A549 (cell line): ENCODE measurements at regions not wholly inside any gene's neighbourhood (a gene's known extent, or its start where the extent isn't known, plus 50 kb on each side); places are given as distances from the start of the nearest gene placed in this dataset.

Experiments used
- ATAC-seq, 2 experiments: fragments of 200-7000 bp in 1 of 2; fragments of >200 bp in 1 of 2; cut with Nextera tagmentation in 1 of 2; cut with Tn5 transposase in 1 of 2; 3 replicates each; pipeline versions ENCODE4 v1.8.0 to v1.9.1; 2018 to 2020; ENCODE audit warnings: mild to moderate bottlenecking in 1 of 2, moderate library complexity in 1 of 2
- CTCF ChIA-PET: fragments of 300-600 bp; sonication (Branson Sonifier 250); formaldehyde crosslinking; extraction: SDS; loops from one replicate; lab custom pipeline; 2021; ENCODE audit warnings: antibody characterized with exemption, inconsistent platforms; lab: Yijun Ruan, JAX
- POLR2A ChIA-PET: fragments of 350-600 bp; formaldehyde crosslinking; extraction: SDS; loops from one replicate; lab custom pipeline; 2021; ENCODE audit warnings: antibody characterized with exemption, inconsistent platforms; lab: Yijun Ruan, JAX
- DNase-seq, 2 experiments: peaks; one replicate each; pipeline versions ENCODE4 v3.0.0 to v3.0.0-alpha.2; 2011 to 2016; ENCODE audit warnings: low read depth in 1 of 2, low spot score in 1 of 2
- FAIRE-seq: peaks from 2 replicates; lab custom pipeline; 2011; peaks lifted over from hg19 to GRCh38; lab: Jason Lieb, UNC
- H3K27ac ChIP-seq, 2 experiments: fragments of >200 bp; sonication (Bioruptor Twin); formaldehyde crosslinking; 3 replicates each; pipeline ENCODE4 v1.5.1; 2016 to 2017
- H3K4me1 ChIP-seq: fragments of >200 bp; sonication (Bioruptor Twin); formaldehyde crosslinking; 3 replicates; pipeline ENCODE4 v1.6.1; 2016
- H3K4me2 ChIP-seq: fragments of >200 bp; sonication (Bioruptor Twin); formaldehyde crosslinking; 3 replicates; pipeline ENCODE4 v1.6.1; 2016
- H3K4me3 ChIP-seq: fragments of >200 bp; sonication (Bioruptor Twin); formaldehyde crosslinking; 3 replicates; pipeline ENCODE4 v1.5.1; 2016
- H3K9me3 ChIP-seq: fragments of >200 bp; sonication (Bioruptor Twin); formaldehyde crosslinking; 3 replicates; pipeline ENCODE4 v1.6.1; 2016
- BCL3 ChIP-seq: fragments of >200 bp; sonication (Bioruptor Twin); formaldehyde crosslinking; IDR thresholded peaks from 3 replicates; pipeline ENCODE4 v1.6.1; 2016
- BHLHE40 ChIP-seq: IDR thresholded peaks from 2 replicates; pipeline ENCODE4 v1.6.1; 2012; ENCODE audit warnings: low read depth, low read length, inconsistent platforms
- CBX8 ChIP-seq: fragments of 200-600 bp; sonication (generic); IDR thresholded peaks from 2 replicates; pipeline ENCODE4 v1.6.1; 2016
- CEBPB ChIP-seq, 2 experiments: fragments of >200 bp in 1 of 2; sonication (Bioruptor Twin) in 1 of 2; formaldehyde crosslinking in 1 of 2; IDR thresholded peaks; 2 replicates each; pipeline ENCODE4 v1.6.1; 2012 to 2016
- CHD2 ChIP-seq: fragments of 150-350 bp; IDR thresholded peaks from 2 replicates; pipeline ENCODE4 v1.6.1; 2014; ENCODE audit warnings: low read length; ENCODE audit not compliant: partially characterized antibody
- CTCF ChIP-seq: fragments of >200 bp; sonication (Bioruptor Twin); formaldehyde crosslinking; IDR thresholded peaks from 3 replicates; pipeline ENCODE4 v1.5.1; 2016
- ELK1 ChIP-seq: fragments of 150-350 bp; IDR thresholded peaks from 2 replicates; pipeline ENCODE4 v1.6.1; 2014; ENCODE audit warnings: low read depth, mild to moderate bottlenecking, low read length
- EP300 ChIP-seq, 2 experiments: fragments of >200 bp; sonication (Bioruptor Twin); formaldehyde crosslinking; IDR thresholded peaks; 2 replicates in 1 of 2; 3 replicates in 1 of 2; pipeline ENCODE4 v1.6.1; 2016 to 2017
- FOSB ChIP-seq: fragments of 250-450 bp; sonication (Bioruptor Pico); IDR thresholded peaks from 2 replicates; pipeline ENCODE4 v1.5.0; 2020; ENCODE audit warnings: mild to moderate bottlenecking, moderate library complexity
- FOXS1 ChIP-seq: fragments of 250-450 bp; sonication (Bioruptor Pico); IDR thresholded peaks from 2 replicates; pipeline ENCODE4 v1.5.0; 2020; ENCODE audit warnings: mild to moderate bottlenecking, moderate library complexity
- GATA3 ChIP-seq: IDR thresholded peaks from 2 replicates; pipeline ENCODE4 v1.6.1; 2012; ENCODE audit warnings: borderline replicate concordance
- JUNB ChIP-seq: fragments of >200 bp; sonication (Bioruptor Twin); formaldehyde crosslinking; IDR thresholded peaks from 2 replicates; pipeline ENCODE4 v1.6.1; 2016
- PBX3 ChIP-seq: IDR thresholded peaks from 2 replicates; pipeline ENCODE4 v1.6.1; 2012
- POLR2AphosphoS2 ChIP-seq: conservative IDR thresholded peaks from 2 replicates; pipeline ENCODE4 v1.6.1; 2012; ENCODE audit warnings: low read length, improper control_type of control experiment, inconsistent platforms
- RARB ChIP-seq: fragments of 250-450 bp; sonication (Bioruptor Pico); IDR thresholded peaks from 2 replicates; pipeline ENCODE4 v1.8.0; 2021; ENCODE audit warnings: mild to moderate bottlenecking, moderate library complexity
- RCOR1 ChIP-seq: fragments of 150-350 bp; IDR thresholded peaks from 2 replicates; pipeline ENCODE4 v1.6.1; 2014; ENCODE audit warnings: antibody characterized with exemption, low read length, low read depth
- REST ChIP-seq: fragments of 200-600 bp; sonication (generic); IDR thresholded peaks from 2 replicates; pipeline ENCODE4 v1.6.1; 2016; ENCODE audit warnings: antibody characterized with exemption, mild to moderate bottlenecking, moderate library complexity
- RFX5 ChIP-seq: fragments of 450-650 bp; IDR thresholded peaks from 2 replicates; pipeline ENCODE4 v1.7.1; 2014; ENCODE audit warnings: antibody characterized with exemption, mild to moderate bottlenecking, moderate library complexity
- RNF2 ChIP-seq: fragments of 200-600 bp; sonication (generic); IDR thresholded peaks from 2 replicates; pipeline ENCODE4 v1.6.1; 2016; ENCODE audit warnings: low read depth, mild to moderate bottlenecking, antibody characterized with exemption, moderate library complexity, borderline replicate concordance
- SMC3 ChIP-seq: fragments of >200 bp; sonication (Bioruptor Twin); formaldehyde crosslinking; IDR thresholded peaks from 3 replicates; pipeline ENCODE4 v1.6.1; 2018; ENCODE audit warnings: inconsistent platforms
- SREBF2 ChIP-seq: fragments of 450-650 bp; IDR thresholded peaks from 2 replicates; pipeline ENCODE4 v1.6.1; 2014; ENCODE audit warnings: mild to moderate bottlenecking, moderate library complexity
- ZFP36 ChIP-seq: fragments of 450-650 bp; IDR thresholded peaks from 2 replicates; pipeline ENCODE4 v1.6.1; 2014; ENCODE audit warnings: borderline replicate concordance; ENCODE audit not compliant: partially characterized antibody
- WGBS: methylation state at CpG from one replicate; pipeline ENCODE4 v1.1.6; 2017; ENCODE audit errors: missing lambda C conversion rate; 5-methylcytosine and 5-hydroxymethylcytosine counted together

- H3K27ac ChIP-seq: no peak overlapping the region
- DNase-seq: no peak
- no peaks in the 10 kb centered on the region for H3K9me3 ChIP-seq
- TF ChIP-seq FOXS1 (CRISPR knock-in tag): no peak
- no peak for TF ChIP-seq ELK1
- TF ChIP-seq RNF2: no peak
- no peak for TF ChIP-seq BCL3
- TF ChIP-seq BHLHE40: no peak
- no peak for TF ChIP-seq PBX3
- no peak for TF ChIP-seq GATA3
- TF ChIP-seq CHD2: no peak
- no peak for TF ChIP-seq POLR2AphosphoS2
- TF ChIP-seq REST: no peak
- whole genome bisulfite sequencing: 21% methylated on average over 1 of the region's 1 CpG
- no peak overlapping the region for H3K4me2 ChIP-seq
- ChIA-PET POLR2A (no interaction called here), CTCF (no interaction called here)
- H3K4me3 ChIP-seq: no peak overlapping the region
- FAIRE-seq: no peak
- ATAC-seq: no peak
- no peaks in the 10 kb centered on the region for H3K4me1 ChIP-seq
These were observed 1166.3 kb upstream of the PCDH7 start for GRCh38 chr4:29553846-29554245.

GRCh38 chr4:29558789-29559188, 1161.4 kb upstream of the PCDH7 start:
- Histone ChIP-seq H3K4me3 (no peak overlapping the region), H3K4me2 (no peak overlapping the region), H3K4me1 (no peaks in the 10 kb centered on the region), H3K9me3 (no peaks in the 10 kb centered on the region), H3K27ac (no peak overlapping the region)
- POLR2A ChIA-PET: no interaction called here
- TF ChIP-seq CEBPB (IDR thresholded peaks at IDR 0.05): no peak
- no peak for TF ChIP-seq SMC3
- TF ChIP-seq FOSB (CRISPR knock-in tag): no peak
- no peak for TF ChIP-seq JUNB
- no peak for TF ChIP-seq CTCF
- no peak for TF ChIP-seq RCOR1
- no peak for TF ChIP-seq POLR2AphosphoS2
- no peak for TF ChIP-seq ZFP36
- TF ChIP-seq EP300 (IDR thresholded peaks at IDR 0.05): no peak
- no peak for TF ChIP-seq BCL3
- TF ChIP-seq RARB (CRISPR knock-in tag): no peak
- no peak for TF ChIP-seq RNF2
- TF ChIP-seq RFX5: no peak
- no peak for TF ChIP-seq SREBF2
- TF ChIP-seq CBX8: no peak
- no peak for ATAC-seq
- CTCF ChIA-PET: no interaction called here
- FAIRE-seq: no peak
- DNase-seq: no peak
